SK-N-SH (cell line): ENCODE measurements at regions not wholly inside any gene's neighbourhood (a gene's known extent, or its start where the extent isn't known, plus 50 kb on each side); places are given as distances from the start of the nearest gene placed in this dataset.

ENCODE experiments used
- CTCF ChIA-PET: fragments of 300-600, 350-600 bp; formaldehyde crosslinking; extraction: SDS; loops from one replicate; lab custom pipeline; 2021; lab: Yijun Ruan, JAX
- POLR2A ChIA-PET: fragments of 350-600 bp; sonication (Branson Sonifier 250); formaldehyde crosslinking; extraction: SDS; loops from one replicate; lab custom pipeline; 2020; ENCODE audit warnings: antibody characterized with exemption, inconsistent platforms; lab: Yijun Ruan, JAX
- DNase-seq: peaks from one replicate; pipeline ENCODE4 v3.0.0; 2012
- H2AFZ ChIP-seq: fragments of 200-600 bp; sonication (generic); 2 replicates; pipeline ENCODE4 v1.8.1; 2016; ENCODE audit warnings: antibody characterized with exemption, mild to moderate bottlenecking, low read depth
- H3F3A ChIP-seq: fragments of 200-600 bp; sonication (generic); replicated peaks from 2 replicates; pipeline ENCODE3; 2016; ENCODE audit warnings: antibody characterized with exemption, mild to moderate bottlenecking; ENCODE audit not compliant: insufficient read depth
- H3K27ac ChIP-seq, 2 experiments: fragments of 200-500 bp in 1 of 2; fragments of 200-600 bp in 1 of 2; sonication (Bioruptor generic) in 1 of 2; sonication (generic), shearing (Covaris generic) in 1 of 2; 2 replicates each; pipeline versions ENCODE4 v1.5.1 to v1.6.1; 2014 to 2016; ENCODE audit warnings: low read depth in 2 of 2, inconsistent platforms in 1 of 2, low read length in 1 of 2, mild to moderate bottlenecking in 1 of 2, mixed read lengths in 1 of 2
- H3K27me3 ChIP-seq: fragments of 200-600 bp; sonication (generic), shearing (Covaris generic); 2 replicates; pipeline ENCODE4 v1.6.1; 2016; ENCODE audit warnings: mixed run types; ENCODE audit not compliant: insufficient read depth
- H3K36me3 ChIP-seq, 2 experiments: fragments of 200-500 bp in 1 of 2; fragments of 200-600 bp in 1 of 2; sonication (Bioruptor generic) in 1 of 2; sonication (generic) in 1 of 2; replicated peaks in 1 of 2; 2 replicates each; pipeline versions ENCODE3 to v1.5.1; 2014 to 2016; ENCODE audit warnings: low read length in 1 of 2, mild to moderate bottlenecking in 1 of 2; ENCODE audit not compliant: insufficient read depth in 2 of 2, control insufficient read depth in 1 of 2
- H3K4me1 ChIP-seq, 2 experiments: fragments of 200-500 bp in 1 of 2; fragments of 200-600 bp in 1 of 2; sonication (Bioruptor generic) in 1 of 2; sonication (generic), shearing (Covaris generic) in 1 of 2; 2 replicates each; pipeline versions ENCODE4 v1.5.1 to v1.6.1; 2014 to 2016; ENCODE audit warnings: low read depth in 1 of 2, low read length in 1 of 2, mixed run types in 1 of 2; ENCODE audit not compliant: insufficient read depth in 2 of 2, control insufficient read depth in 1 of 2
- H3K4me2 ChIP-seq: fragments of 200-600 bp; sonication (generic), shearing (Covaris generic); 2 replicates; pipeline ENCODE4 v1.6.1; 2017; ENCODE audit warnings: mixed run types
- H3K4me3 ChIP-seq, 2 experiments: fragments of 200-500 bp in 1 of 2; fragments of 200-600 bp in 1 of 2; sonication (Bioruptor generic) in 1 of 2; sonication (generic), shearing (Covaris generic) in 1 of 2; 2 replicates each; pipeline versions ENCODE4 v1.5.1 to v1.8.1; 2014 to 2016; ENCODE audit warnings: low read depth in 2 of 2, inconsistent platforms in 1 of 2, low read length in 1 of 2, mild to moderate bottlenecking in 1 of 2, mixed read lengths in 1 of 2, moderate library complexity in 1 of 2
- H3K79me2 ChIP-seq: fragments of 200-600 bp; sonication (generic); 2 replicates; pipeline ENCODE4 v1.8.1; 2017; ENCODE audit warnings: mild to moderate bottlenecking; ENCODE audit not compliant: insufficient read depth
- H3K9ac ChIP-seq: fragments of 200-600 bp; sonication (generic); 2 replicates; pipeline ENCODE4 v1.6.1; 2017; ENCODE audit warnings: mixed run types
- H3K9me2 ChIP-seq: fragments of 200-600 bp; sonication (generic); 2 replicates; pipeline ENCODE4 v1.6.1; 2017; ENCODE audit warnings: mixed run types
- H3K9me3 ChIP-seq: fragments of 200-600 bp; sonication (generic); 2 replicates; pipeline ENCODE4 v1.6.1; 2017; ENCODE audit warnings: mixed run types, mild to moderate bottlenecking, moderate library complexity
- H4K20me1 ChIP-seq: fragments of 200-600 bp; sonication (generic); 2 replicates; pipeline ENCODE4 v1.6.1; 2017; ENCODE audit warnings: mild to moderate bottlenecking, mixed run types; ENCODE audit not compliant: insufficient read depth
- CHD2 ChIP-seq: fragments of 150-350 bp; IDR thresholded peaks from 2 replicates; pipeline ENCODE4 v1.6.1; 2018; ENCODE audit warnings: low read length; ENCODE audit not compliant: partially characterized antibody
- FOSL2 ChIP-seq: IDR thresholded peaks from 2 replicates; pipeline ENCODE4 v1.4.0; 2012; ENCODE audit warnings: low read depth, mild to moderate bottlenecking, moderate library complexity, borderline replicate concordance
- FOXJ3 ChIP-seq: sonication (generic); formaldehyde crosslinking; IDR thresholded peaks from 2 replicates; pipeline ENCODE4 v1.5.1; 2020; ENCODE audit warnings: mild to moderate bottlenecking, missing genetic modification reagents
- GABPA ChIP-seq: IDR thresholded peaks from 2 replicates; pipeline ENCODE4 v1.4.0; 2012; ENCODE audit warnings: low read depth, mild to moderate bottlenecking
- MEF2A ChIP-seq: IDR thresholded peaks from 2 replicates; pipeline ENCODE4 v1.4.0; 2012; ENCODE audit warnings: low read depth, borderline replicate concordance
- MXI1 ChIP-seq: IDR thresholded peaks from 2 replicates; pipeline ENCODE4 v1.6.1; 2012; ENCODE audit warnings: mild to moderate bottlenecking, low read depth, low read length, improper control_type of control experiment
- NFIC ChIP-seq: IDR thresholded peaks from 2 replicates; pipeline ENCODE4 v1.4.0; 2012; ENCODE audit warnings: borderline replicate concordance
- RCOR1 ChIP-seq: fragments of 150-350 bp; IDR thresholded peaks from 2 replicates; pipeline ENCODE4 v1.6.1; 2017; ENCODE audit warnings: antibody characterized with exemption, low read length
- TCF12 ChIP-seq: IDR thresholded peaks from 2 replicates; pipeline ENCODE4 v1.4.0; 2012
- TEAD4 ChIP-seq: IDR thresholded peaks from 2 replicates; pipeline ENCODE4 v1.4.0; 2012; ENCODE audit warnings: mild to moderate bottlenecking, borderline replicate concordance; ENCODE audit not compliant: insufficient read depth
- WGBS: methylation state at CpG from one replicate; pipeline ENCODE4 v1.1.6; 2017; ENCODE audit warnings: low lambda C conversion rate; 5-methylcytosine and 5-hydroxymethylcytosine counted together
- TF ChIP-seq, protein P1 (sequence below): IDR thresholded peaks from 2 replicates; pipeline ENCODE4; 2012
- TF ChIP-seq, protein P2 (sequence below): IDR thresholded peaks from 2 replicates; pipeline ENCODE4 v1.4.0; 2012; ENCODE audit warnings: low read depth, borderline replicate concordance
- TF ChIP-seq, protein P3 (sequence below): fragments of 150-350 bp; IDR thresholded peaks from 2 replicates; pipeline ENCODE4 v1.6.1; 2017; ENCODE audit warnings: antibody characterized with exemption, low read length, low read depth, borderline replicate concordance

DNA sequence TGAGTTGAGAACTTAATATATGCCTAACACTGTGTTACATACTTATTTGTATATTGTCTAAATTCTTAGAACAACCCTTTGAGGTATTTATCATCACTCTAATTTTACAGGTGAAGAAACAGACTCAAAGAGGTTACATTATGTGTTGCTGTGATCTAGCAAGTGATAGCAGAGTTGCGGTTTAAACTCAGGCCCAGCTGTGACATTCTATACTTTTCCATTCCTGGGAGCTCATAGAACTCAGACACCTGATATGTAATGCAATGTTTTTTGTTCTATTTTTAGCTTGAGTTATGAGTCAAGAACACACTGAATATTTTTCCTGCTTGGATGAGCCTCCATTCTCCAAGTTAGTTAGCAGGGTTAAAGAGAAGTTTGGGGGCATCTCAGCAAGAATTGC is 449.7 kb upstream of the DDI1 start:
- H3F3A ChIP-seq = no peaks in the 10 kb centered on the region
- H3K4me3 ChIP-seq = no peak overlapping the region
- TF ChIP-seq MEF2A (peak; percentile 87), TCF12 (peak; percentile 57), FOSL2 (no peak)
- TF ChIP-seq, protein P1, sequence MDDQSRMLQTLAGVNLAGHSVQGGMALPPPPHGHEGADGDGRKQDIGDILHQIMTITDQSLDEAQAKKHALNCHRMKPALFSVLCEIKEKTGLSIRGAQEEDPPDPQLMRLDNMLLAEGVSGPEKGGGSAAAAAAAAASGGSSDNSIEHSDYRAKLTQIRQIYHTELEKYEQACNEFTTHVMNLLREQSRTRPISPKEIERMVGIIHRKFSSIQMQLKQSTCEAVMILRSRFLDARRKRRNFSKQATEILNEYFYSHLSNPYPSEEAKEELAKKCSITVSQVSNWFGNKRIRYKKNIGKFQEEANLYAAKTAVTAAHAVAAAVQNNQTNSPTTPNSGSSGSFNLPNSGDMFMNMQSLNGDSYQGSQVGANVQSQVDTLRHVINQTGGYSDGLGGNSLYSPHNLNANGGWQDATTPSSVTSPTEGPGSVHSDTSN = 0 out of 2 replicates have a peak, but pooled peaks have one; percentile 26
- no peaks in the 10 kb centered on the region for H3K9me2 ChIP-seq
- ChIA-PET CTCF (interaction anchor here (1.4 kb wide), 1 partner anchor 14 kb away, joined by 4 read pairs; no protein-coding TSS in a partner anchor), POLR2A (no interaction called here)
- DNase-seq = no peak
- H3K9me3 ChIP-seq = no peaks in the 10 kb centered on the region
- no peaks in the 10 kb centered on the region for H3K36me3 ChIP-seq
- H4K20me1 ChIP-seq = no peaks in the 10 kb centered on the region
- no peak overlapping the region for H3K4me2 ChIP-seq
- no peaks in the 10 kb centered on the region for H3K27me3 ChIP-seq
- H3K4me1 ChIP-seq = peaks cover 0 to 18% of the 10 kb centered on the region in 2 experiments; a peak in 3 of 4 replicates
- no peaks in the 10 kb centered on the region for H3K79me2 ChIP-seq
- no peak overlapping the region for H3K27ac ChIP-seq
- H3K9ac ChIP-seq = no peak overlapping the region
- no peak overlapping the region for H2AFZ ChIP-seq
- WGBS = 47% methylated on average over 1 of the region's 1 CpG

DNA sequence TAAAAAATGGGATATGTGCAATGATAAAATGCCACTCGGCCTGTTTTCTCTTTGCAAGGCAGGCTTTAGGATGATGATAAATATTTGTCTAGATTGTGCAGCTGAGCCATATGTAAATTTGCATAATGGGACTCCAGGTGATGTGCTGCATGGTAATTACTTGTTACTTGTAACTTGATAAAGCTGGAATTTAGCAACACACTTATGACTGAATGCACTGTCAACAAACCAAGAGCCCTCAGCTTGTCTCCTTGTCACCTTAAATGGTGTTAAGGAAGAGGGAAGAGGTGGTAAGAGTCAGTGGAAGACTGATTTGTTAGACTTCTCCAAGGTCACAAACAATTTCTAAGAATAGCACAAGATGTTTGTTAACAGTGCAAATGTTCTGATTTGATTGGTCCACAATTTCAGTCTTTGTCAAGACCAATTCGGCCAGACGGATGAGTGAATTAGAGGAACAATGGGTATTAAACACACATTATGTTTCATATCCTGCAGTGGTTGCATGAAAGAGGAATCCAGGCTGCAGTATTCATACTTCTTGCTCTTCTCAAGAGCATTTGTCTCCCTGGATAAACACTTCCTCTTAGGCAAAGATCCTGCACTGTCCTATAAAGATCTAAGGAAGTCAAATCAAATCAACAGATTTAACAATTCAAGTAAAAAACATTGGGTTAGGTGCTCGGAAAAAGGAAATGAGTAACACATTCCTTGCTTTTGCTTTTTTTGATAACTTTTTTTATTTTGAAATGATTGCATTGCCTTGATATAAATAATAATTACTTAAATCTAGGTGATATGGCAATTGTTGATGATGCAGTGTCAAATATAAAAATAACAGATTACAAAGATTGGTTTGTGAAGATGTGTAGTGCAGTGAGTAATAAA is 448.3 kb upstream of the DDI1 start:
- Histone ChIP-seq H3K9ac (no peak overlapping the region), H2AFZ (no peak overlapping the region; the same call in 1 of the 2 replicates), H3K27me3 (no peaks in the 10 kb centered on the region), H3K36me3 (no peaks in the 10 kb centered on the region), H4K20me1 (no peaks in the 10 kb centered on the region), H3K9me3 (no peaks in the 10 kb centered on the region), H3K79me2 (no peaks in the 10 kb centered on the region), H3K4me2 (no peak overlapping the region), H3K27ac (no peak overlapping the region), H3K9me2 (no peaks in the 10 kb centered on the region), H3K4me1 (peaks cover 0 to 18% of the 10 kb centered on the region in 2 experiments; a peak in 3 of 4 replicates), H3F3A (no peaks in the 10 kb centered on the region), H3K4me3 (no peak overlapping the region)
- TF ChIP-seq, protein P2, sequence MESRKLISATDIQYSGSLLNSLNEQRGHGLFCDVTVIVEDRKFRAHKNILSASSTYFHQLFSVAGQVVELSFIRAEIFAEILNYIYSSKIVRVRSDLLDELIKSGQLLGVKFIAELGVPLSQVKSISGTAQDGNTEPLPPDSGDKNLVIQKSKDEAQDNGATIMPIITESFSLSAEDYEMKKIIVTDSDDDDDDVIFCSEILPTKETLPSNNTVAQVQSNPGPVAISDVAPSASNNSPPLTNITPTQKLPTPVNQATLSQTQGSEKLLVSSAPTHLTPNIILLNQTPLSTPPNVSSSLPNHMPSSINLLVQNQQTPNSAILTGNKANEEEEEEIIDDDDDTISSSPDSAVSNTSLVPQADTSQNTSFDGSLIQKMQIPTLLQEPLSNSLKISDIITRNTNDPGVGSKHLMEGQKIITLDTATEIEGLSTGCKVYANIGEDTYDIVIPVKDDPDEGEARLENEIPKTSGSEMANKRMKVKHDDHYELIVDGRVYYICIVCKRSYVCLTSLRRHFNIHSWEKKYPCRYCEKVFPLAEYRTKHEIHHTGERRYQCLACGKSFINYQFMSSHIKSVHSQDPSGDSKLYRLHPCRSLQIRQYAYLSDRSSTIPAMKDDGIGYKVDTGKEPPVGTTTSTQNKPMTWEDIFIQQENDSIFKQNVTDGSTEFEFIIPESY = no peak
- no peak for TF ChIP-seq TEAD4
- TF ChIP-seq NFIC = no peak
- TF ChIP-seq FOXJ3 (CRISPR knock-in tag) = no peak
- TF ChIP-seq CHD2 = no peak
- TF ChIP-seq, protein P3, sequence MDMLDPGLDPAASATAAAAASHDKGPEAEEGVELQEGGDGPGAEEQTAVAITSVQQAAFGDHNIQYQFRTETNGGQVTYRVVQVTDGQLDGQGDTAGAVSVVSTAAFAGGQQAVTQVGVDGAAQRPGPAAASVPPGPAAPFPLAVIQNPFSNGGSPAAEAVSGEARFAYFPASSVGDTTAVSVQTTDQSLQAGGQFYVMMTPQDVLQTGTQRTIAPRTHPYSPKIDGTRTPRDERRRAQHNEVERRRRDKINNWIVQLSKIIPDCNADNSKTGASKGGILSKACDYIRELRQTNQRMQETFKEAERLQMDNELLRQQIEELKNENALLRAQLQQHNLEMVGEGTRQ = no peak
- TF ChIP-seq, protein P1 = no peak
- no peak for TF ChIP-seq GABPA
- no peak for TF ChIP-seq RCOR1
- TF ChIP-seq MXI1 = no peak
- TF ChIP-seq FOSL2 = no peak
- 69% methylated on average over 4 of the region's 4 CpGs for WGBS
- CTCF ChIA-PET = no interaction called here
- POLR2A ChIA-PET = no interaction called here
- no peak for DNase-seq
